ENCODE measurements at regions not wholly inside any gene's neighbourhood (a gene's known extent, or its start where the extent isn't known, plus 50 kb on each side); places are given as distances from the start of the nearest gene placed in this dataset.

DNA sequence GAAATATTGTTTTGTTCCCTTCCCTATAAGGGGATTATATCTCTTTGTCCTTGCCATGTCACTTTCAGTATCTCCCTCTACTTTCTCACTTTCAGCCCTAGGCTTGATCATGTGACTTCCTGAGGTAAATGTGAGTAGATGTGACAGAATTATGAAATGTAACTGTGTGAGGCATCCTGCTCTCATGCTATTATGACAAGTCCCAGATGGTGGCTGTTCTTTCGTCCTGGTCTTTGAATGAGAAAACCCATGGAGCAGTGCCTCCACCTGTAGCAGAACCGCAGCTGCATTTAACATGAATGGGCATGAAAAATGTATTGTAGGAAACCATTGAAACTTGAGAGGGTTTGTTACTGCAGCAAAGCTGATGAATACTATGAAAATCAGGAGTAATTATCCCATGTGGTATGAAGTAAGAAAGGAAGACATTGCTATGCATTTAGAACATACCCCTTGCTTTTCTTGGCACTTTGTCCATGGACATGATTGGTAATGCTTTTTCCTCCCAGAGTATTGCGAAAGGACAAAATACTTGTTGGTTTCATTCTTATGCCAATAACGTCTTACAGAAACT lies 202.2 kb upstream of the GPRIN3 start:
- Histone ChIP-seq H3K4me3 (no peak overlapping the region), H3K4me1 (peaks cover 0 to 7% (median 2%) of the 10 kb centered on the region in 6 donors), H3K27me3 (replicated peaks in 1 of 7) (no peaks in the 10 kb centered on the region), H3K27ac (no peak overlapping the region), H3K9me3 (peaks cover 0 to 3% (median 0%) of the 10 kb centered on the region in 8 donors), H3K36me3 (no peaks in the 10 kb centered on the region)
- intact Hi-C loops (cut with DNase I; ENCODE audit: low total_unique reads): no loop called here
- TF ChIP-seq, protein P1, sequence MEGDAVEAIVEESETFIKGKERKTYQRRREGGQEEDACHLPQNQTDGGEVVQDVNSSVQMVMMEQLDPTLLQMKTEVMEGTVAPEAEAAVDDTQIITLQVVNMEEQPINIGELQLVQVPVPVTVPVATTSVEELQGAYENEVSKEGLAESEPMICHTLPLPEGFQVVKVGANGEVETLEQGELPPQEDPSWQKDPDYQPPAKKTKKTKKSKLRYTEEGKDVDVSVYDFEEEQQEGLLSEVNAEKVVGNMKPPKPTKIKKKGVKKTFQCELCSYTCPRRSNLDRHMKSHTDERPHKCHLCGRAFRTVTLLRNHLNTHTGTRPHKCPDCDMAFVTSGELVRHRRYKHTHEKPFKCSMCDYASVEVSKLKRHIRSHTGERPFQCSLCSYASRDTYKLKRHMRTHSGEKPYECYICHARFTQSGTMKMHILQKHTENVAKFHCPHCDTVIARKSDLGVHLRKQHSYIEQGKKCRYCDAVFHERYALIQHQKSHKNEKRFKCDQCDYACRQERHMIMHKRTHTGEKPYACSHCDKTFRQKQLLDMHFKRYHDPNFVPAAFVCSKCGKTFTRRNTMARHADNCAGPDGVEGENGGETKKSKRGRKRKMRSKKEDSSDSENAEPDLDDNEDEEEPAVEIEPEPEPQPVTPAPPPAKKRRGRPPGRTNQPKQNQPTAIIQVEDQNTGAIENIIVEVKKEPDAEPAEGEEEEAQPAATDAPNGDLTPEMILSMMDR (IDR thresholded peaks at IDR 0.05 in 8 of 11, conservative IDR thresholded peaks at IDR 0.05 in 3 of 11): no peak
- no peak for TF ChIP-seq POLR2AphosphoS5 (IDR thresholded peaks at IDR 0.05)
- no peak for TF ChIP-seq POLR2A (IDR thresholded peaks at IDR 0.05)
- WGBS, 5 donors: 48 to 68% (median 56%) methylated on average over 4 of the region's 4 CpGs
- DNase-seq: no peak

DNA sequence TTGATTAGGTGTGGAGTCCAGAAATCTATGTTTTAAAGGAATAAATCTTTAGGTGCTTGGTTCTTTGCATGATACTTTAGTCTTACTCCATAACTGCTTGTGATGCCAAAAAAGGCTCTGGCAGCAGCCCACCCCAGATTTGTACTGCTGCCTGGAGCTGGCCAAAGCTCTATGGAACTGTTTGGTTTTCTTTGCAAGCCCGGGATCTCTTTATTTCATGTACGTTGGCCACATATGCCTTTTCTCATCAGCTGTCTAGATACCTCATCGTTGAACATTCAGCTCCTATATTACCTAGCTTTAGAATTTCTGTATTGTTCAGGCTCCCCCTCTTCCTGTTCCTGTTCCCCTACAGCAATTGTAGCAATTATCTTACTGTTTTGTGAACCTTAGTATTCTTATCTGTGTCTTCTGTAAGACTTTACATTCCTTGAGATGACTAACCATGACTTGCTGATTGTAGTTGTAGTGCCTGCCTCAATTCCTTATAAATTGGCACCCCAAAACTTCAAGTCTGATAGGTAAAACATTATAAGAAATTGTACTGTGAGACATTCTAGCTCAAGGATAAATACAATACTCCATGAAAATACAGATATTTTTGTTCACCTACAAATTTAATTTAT lies 199.4 kb upstream of the GPRIN3 start:
- peaks cover 0 to 7% (median 2%) of the 10 kb centered on the region in 6 donors for H3K4me1 ChIP-seq
- intact Hi-C loops (cut with DNase I; ENCODE audit: low total_unique reads): no loop called here
- WGBS, 5 donors: 62 to 76% (median 66%) methylated on average over 3 of the region's 3 CpGs
- no peaks in the 10 kb centered on the region for H3K27me3 ChIP-seq (replicated peaks in 1 of 7)
- no peak overlapping the region for H3K4me3 ChIP-seq
- peaks cover 0 to 3% (median 0%) of the 10 kb centered on the region in 8 donors for H3K9me3 ChIP-seq
- no peak overlapping the region for H3K27ac ChIP-seq
- no peaks in the 10 kb centered on the region for H3K36me3 ChIP-seq
- no peak for TF ChIP-seq POLR2A (IDR thresholded peaks at IDR 0.05)
- TF ChIP-seq POLR2AphosphoS5 (IDR thresholded peaks at IDR 0.05): no peak
- TF ChIP-seq, protein P1 (IDR thresholded peaks at IDR 0.05 in 8 of 11, conservative IDR thresholded peaks at IDR 0.05 in 3 of 11): no peak
- no peak for DNase-seq

DNA sequence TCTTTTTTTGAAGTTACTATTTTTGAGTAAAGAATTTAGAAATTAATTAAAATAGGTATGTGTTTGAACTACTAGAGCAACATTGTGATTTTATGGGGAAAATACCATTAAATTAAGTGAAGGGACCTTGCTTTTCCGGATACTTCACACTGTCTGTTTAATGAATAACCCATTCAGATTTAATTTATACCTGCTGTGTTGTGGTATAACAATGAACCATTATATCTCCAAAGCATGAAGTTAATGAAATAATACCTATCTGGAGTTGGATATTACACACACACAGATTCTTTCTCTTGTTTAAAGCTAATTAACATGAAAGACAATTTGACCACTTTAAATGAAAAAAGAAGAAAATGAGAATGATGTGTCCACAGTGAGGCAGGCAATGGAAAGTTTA lies 195.0 kb upstream of the GPRIN3 start:
- intact Hi-C loops (cut with DNase I; ENCODE audit: low total_unique reads): no loop called here
- Histone ChIP-seq H3K9me3 (no peaks in the 10 kb centered on the region), H3K4me3 (no peak overlapping the region), H3K4me1 (no peaks in the 10 kb centered on the region), H3K36me3 (no peaks in the 10 kb centered on the region), H3K27me3 (replicated peaks in 1 of 7) (no peaks in the 10 kb centered on the region), H3K27ac (no peak overlapping the region)
- no peak for DNase-seq
- 86 to 95% (median 92%) methylated on average over 1 of the region's 1 CpG for WGBS, 5 donors
- TF ChIP-seq, protein P1 (IDR thresholded peaks at IDR 0.05 in 8 of 11, conservative IDR thresholded peaks at IDR 0.05 in 3 of 11): no peak
- TF ChIP-seq POLR2A (IDR thresholded peaks at IDR 0.05) (no peak), POLR2AphosphoS5 (IDR thresholded peaks at IDR 0.05) (no peak)

DNA sequence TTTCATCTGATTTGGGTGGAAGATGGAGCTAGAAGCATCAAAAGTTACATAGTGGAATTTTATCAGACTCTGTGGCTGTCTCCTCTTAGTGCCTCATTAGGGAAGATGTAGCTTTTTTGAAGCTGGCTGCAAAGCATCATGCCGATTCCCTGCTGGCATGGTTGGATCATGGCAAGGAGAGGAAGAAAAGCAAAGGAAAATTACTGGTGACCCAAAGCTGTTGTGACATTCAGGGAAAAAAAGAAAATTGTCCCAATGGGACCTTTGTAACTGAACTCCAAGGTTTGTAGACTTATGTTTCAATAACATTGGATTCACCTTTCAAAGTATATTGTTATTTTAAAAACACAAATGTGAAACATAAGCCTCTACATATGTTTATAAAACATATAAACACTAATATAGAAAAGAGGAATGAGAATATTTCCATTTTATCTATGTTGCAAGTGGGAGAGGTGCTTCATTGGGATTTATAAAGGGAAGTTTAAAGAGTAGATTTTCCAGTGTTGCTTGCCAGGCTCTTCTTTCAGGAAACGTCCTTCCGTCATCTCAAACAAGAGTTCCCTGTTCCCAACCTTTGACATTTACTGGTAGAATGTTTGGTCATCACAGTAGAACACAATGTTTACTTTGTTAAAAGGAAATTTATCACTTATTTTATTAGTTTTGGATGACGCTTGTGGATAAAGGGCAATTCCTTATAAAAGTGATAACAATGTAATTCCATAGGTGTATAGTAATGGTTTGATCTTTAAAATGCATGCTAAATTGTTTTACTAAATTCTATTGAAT lies 190.1 kb upstream of the GPRIN3 start:
- DNase-seq: no peak
- no peaks in the 10 kb centered on the region for H3K27me3 ChIP-seq (replicated peaks in 1 of 7)
- H3K27ac ChIP-seq: no peak overlapping the region
- H3K4me1 ChIP-seq: no peaks in the 10 kb centered on the region
- no peaks in the 10 kb centered on the region for H3K9me3 ChIP-seq
- WGBS, 5 donors: 72 to 86% (median 79%) methylated on average over 4 of the region's 4 CpGs
- intact Hi-C loops (cut with DNase I; ENCODE audit: low total_unique reads): no loop called here
- H3K36me3 ChIP-seq: no peaks in the 10 kb centered on the region
- TF ChIP-seq, protein P1 (IDR thresholded peaks at IDR 0.05 in 8 of 11, conservative IDR thresholded peaks at IDR 0.05 in 3 of 11): no peak
- TF ChIP-seq POLR2A (IDR thresholded peaks at IDR 0.05): no peak
- TF ChIP-seq POLR2AphosphoS5 (IDR thresholded peaks at IDR 0.05): no peak
- no peak overlapping the region for H3K4me3 ChIP-seq
